HEK293 (cell line): ENCODE measurements at regions not wholly inside any gene's neighbourhood (a gene's known extent, or its start where the extent isn't known, plus 50 kb on each side); places are given as distances from the start of the nearest gene placed in this dataset.

Source experiments
- CTCF ChIA-PET: fragments of 350-600 bp; formaldehyde crosslinking; extraction: SDS; loops from one replicate; lab custom pipeline; 2021; ENCODE audit warnings: antibody characterized with exemption; lab: Yijun Ruan, JAX
- POLR2A ChIA-PET: fragments of 300-600 bp; formaldehyde crosslinking; extraction: SDS; loops from one replicate; lab custom pipeline; 2020; ENCODE audit warnings: antibody characterized with exemption, inconsistent platforms; lab: Yijun Ruan, JAX
- H3K27ac ChIP-seq: fragments of 200-500 bp; sonication (Bioruptor generic); 2 replicates; pipeline ENCODE4 v1.5.1; 2014; ENCODE audit warnings: low read depth, low read length, control low read depth, inconsistent platforms; ENCODE audit errors: extremely low read depth
- H3K36me3 ChIP-seq, 2 experiments: fragments of 200-500 bp in 1 of 2; sonication (Bioruptor generic) in 1 of 2; 1 replicate in 1 of 2; 2 replicates in 1 of 2; pipeline ENCODE4 v1.5.1; 2014 to 2017; ENCODE audit warnings: inconsistent platforms in 2 of 2, low read length in 2 of 2; ENCODE audit not compliant: control insufficient read depth in 2 of 2, insufficient read depth in 1 of 2
- H3K4me1 ChIP-seq: fragments of 200-500 bp; sonication (Bioruptor generic); 2 replicates; pipeline ENCODE4 v1.5.1; 2014; ENCODE audit warnings: mild to moderate bottlenecking, low read length, inconsistent platforms; ENCODE audit not compliant: control insufficient read depth, insufficient read depth
- H3K4me3 ChIP-seq: 2 replicates; pipeline ENCODE4 v1.5.1; 2011; ENCODE audit warnings: low read depth, mild to moderate bottlenecking, control low read depth, low read length, moderate library complexity
- H3K9me3 ChIP-seq: fragments of 200-500 bp; sonication (Bioruptor generic); 2 replicates; pipeline ENCODE4 v1.5.1; 2014; ENCODE audit warnings: low read depth, low read length, inconsistent platforms; ENCODE audit not compliant: control insufficient read depth, insufficient read depth
- CTCF ChIP-seq: fragments of 450-650 bp; formaldehyde crosslinking; IDR thresholded peaks from 2 replicates; pipeline ENCODE4 v1.5.1; 2016; ENCODE audit warnings: missing biosample characterization, missing genetic modification characterization
- HOXA7 ChIP-seq: sonication (generic); formaldehyde crosslinking; IDR thresholded peaks from 2 replicates; pipeline ENCODE4 v1.8.1; 2022; ENCODE audit warnings: missing genetic modification reagents, borderline replicate concordance
- KLF10 ChIP-seq: fragments of 450-650 bp; IDR thresholded peaks from 2 replicates; pipeline ENCODE4 v1.5.1; 2018; ENCODE audit warnings: missing biosample characterization, mild to moderate bottlenecking, missing genetic modification characterization
- KLF17 ChIP-seq: fragments of 450-650 bp; formaldehyde crosslinking; IDR thresholded peaks from 2 replicates; pipeline ENCODE4 v1.5.1; 2016; ENCODE audit warnings: missing biosample characterization, missing genetic modification characterization
- SCRT1 ChIP-seq: fragments of 450-650 bp; formaldehyde crosslinking; IDR thresholded peaks from 2 replicates; pipeline ENCODE4 v1.5.1; 2016; ENCODE audit warnings: missing biosample characterization, missing genetic modification characterization, borderline replicate concordance
- SCRT2 ChIP-seq: fragments of 450-650 bp; formaldehyde crosslinking; IDR thresholded peaks from 2 replicates; pipeline ENCODE4 v1.5.1; 2016; ENCODE audit warnings: missing biosample characterization, missing genetic modification characterization
- SP7 ChIP-seq: fragments of 450-650 bp; formaldehyde crosslinking; IDR thresholded peaks from 2 replicates; pipeline ENCODE4 v1.5.1; 2016; ENCODE audit warnings: missing biosample characterization, missing genetic modification characterization
- WT1 ChIP-seq: fragments of 450-650 bp; formaldehyde crosslinking; IDR thresholded peaks from 2 replicates; pipeline ENCODE4 v1.5.1; 2016; ENCODE audit warnings: missing biosample characterization, missing genetic modification characterization
- YY1 ChIP-seq: fragments of 450-650 bp; formaldehyde crosslinking; IDR thresholded peaks from 2 replicates; pipeline ENCODE4 v1.5.1; 2018; ENCODE audit warnings: missing biosample characterization, missing genetic modification characterization
- ZNF148 ChIP-seq: fragments of 450-650 bp; formaldehyde crosslinking; IDR thresholded peaks from 2 replicates; pipeline ENCODE4 v1.5.0; 2017; ENCODE audit warnings: missing biosample characterization, missing genetic modification characterization, borderline replicate concordance
- ZNF2 ChIP-seq: fragments of 450-650 bp; formaldehyde crosslinking; IDR thresholded peaks from 2 replicates; pipeline ENCODE4 v1.5.1; 2016; ENCODE audit warnings: missing biosample characterization, missing genetic modification characterization
- ZNF202 ChIP-seq: fragments of 450-650 bp; formaldehyde crosslinking; IDR thresholded peaks from 2 replicates; pipeline ENCODE4 v1.5.1; 2016; ENCODE audit warnings: missing biosample characterization, missing genetic modification characterization, borderline replicate concordance
- ZNF354C ChIP-seq: fragments of 450-650 bp; formaldehyde crosslinking; IDR thresholded peaks from 2 replicates; pipeline ENCODE4 v1.5.1; 2016; ENCODE audit warnings: missing biosample characterization, missing genetic modification characterization, low read depth, borderline replicate concordance
- ZNF488 ChIP-seq: fragments of 450-650 bp; formaldehyde crosslinking; IDR thresholded peaks from 2 replicates; pipeline ENCODE4 v1.5.1; 2016; ENCODE audit warnings: missing biosample characterization, missing genetic modification characterization
- ZNF501 ChIP-seq: fragments of 450-650 bp; formaldehyde crosslinking; IDR thresholded peaks from 2 replicates; pipeline ENCODE4 v1.5.1; 2016; ENCODE audit warnings: missing biosample characterization, missing genetic modification characterization
- ZNF600 ChIP-seq: fragments of 450-650 bp; formaldehyde crosslinking; IDR thresholded peaks from 2 replicates; pipeline ENCODE4 v1.5.1; 2016; ENCODE audit warnings: missing biosample characterization, missing genetic modification characterization
- ZNF639 ChIP-seq: fragments of 450-650 bp; formaldehyde crosslinking; IDR thresholded peaks from 2 replicates; pipeline ENCODE4 v1.5.1; 2016; ENCODE audit warnings: missing biosample characterization, missing genetic modification characterization
- ZNF654 ChIP-seq: fragments of 450-650 bp; formaldehyde crosslinking; IDR thresholded peaks from 2 replicates; pipeline ENCODE4 v1.5.1; 2016; ENCODE audit warnings: low read depth, missing biosample characterization, missing genetic modification characterization
- ZNF670 ChIP-seq: fragments of 450-650 bp; formaldehyde crosslinking; IDR thresholded peaks from 2 replicates; pipeline ENCODE4 v1.5.1; 2016; ENCODE audit warnings: missing biosample characterization, missing genetic modification characterization, low read depth
- ZNF677 ChIP-seq: fragments of 450-650 bp; IDR thresholded peaks from 2 replicates; pipeline ENCODE4 v1.5.0; 2018; ENCODE audit warnings: missing biosample characterization, mild to moderate bottlenecking, missing genetic modification characterization, moderate library complexity
- ZNF76 ChIP-seq: fragments of 450-650 bp; formaldehyde crosslinking; IDR thresholded peaks from 2 replicates; pipeline ENCODE4; 2016; ENCODE audit warnings: low read depth, missing biosample characterization, missing genetic modification characterization, borderline replicate concordance

- TF ChIP-seq ZNF148 (tag by site-specific recombination), result no peak
- TF ChIP-seq ZNF76 (tag by site-specific recombination), result 0 out of 2 replicates have a peak, but pooled peaks have one; percentile 32
- TF ChIP-seq ZNF2, result 0 out of 2 replicates have a peak, but pooled peaks have one; percentile 56
- TF ChIP-seq ZNF202 (tag by site-specific recombination), result no peak
- TF ChIP-seq ZNF677, result no peak
- TF ChIP-seq KLF17 (tag by site-specific recombination), result peak; percentile 65; the same call in 1 of the 2 replicates
- no peak for TF ChIP-seq WT1 (tag by site-specific recombination)
- no peak for TF ChIP-seq ZNF670 (tag by site-specific recombination)
- TF ChIP-seq HOXA7, result no peak
- 0 out of 2 replicates have a peak, but pooled peaks have one; percentile 30 for TF ChIP-seq ZNF600 (tag by site-specific recombination)
- TF ChIP-seq CTCF (tag by site-specific recombination), result peak; percentile 68
- TF ChIP-seq YY1, result no peak
- 0 out of 2 replicates have a peak, but pooled peaks have one; percentile 21 for TF ChIP-seq SP7 (tag by site-specific recombination)
- TF ChIP-seq ZNF488, result no peak
- TF ChIP-seq ZNF354C (tag by site-specific recombination), result no peak
- no peak for TF ChIP-seq KLF10 (tag by site-specific recombination)
- peak; percentile 94 for TF ChIP-seq ZNF654 (tag by site-specific recombination)
- TF ChIP-seq ZNF639 (tag by site-specific recombination), result no peak
- TF ChIP-seq, all 188 proteins: peak for 11
Observed at GRCh38 chr17:65294181-65294719, 157.1 kb downstream of the RGS9 start (continued).

GRCh38 chr17:65293584-65294180 lies 156.5 kb downstream of the RGS9 start:
- ChIA-PET POLR2A (no interaction called here), CTCF (interaction anchor here (0.6 to 3.5 kb wide), 24 partner anchors 9 to 1398 kb away, joined by 3 to 46 read pairs (median 6); no protein-coding TSS in a partner anchor)
- TF ChIP-seq SCRT2 (peak; percentile 48; the same call in 1 of the 2 replicates), SCRT1 (peak; percentile 64; the same call in 1 of the 2 replicates), ZNF501 (tag by site-specific recombination) (no peak)
- H3K27ac ChIP-seq, result no peak overlapping the region
- no peaks in the 10 kb centered on the region for H3K9me3 ChIP-seq
- H3K36me3 ChIP-seq, result no peaks in the 10 kb centered on the region
- no peak overlapping the region for H3K4me3 ChIP-seq
- H3K4me1 ChIP-seq, result no peaks in the 10 kb centered on the region
